ENCODE measurements at regions not wholly inside any gene's neighbourhood (a gene's known extent, or its start where the extent isn't known, plus 50 kb on each side); places are given as distances from the start of the nearest gene placed in this dataset.

- TF ChIP-seq CTCF (IDR thresholded peaks at IDR 0.05) (no peak), POLR2A (IDR thresholded peaks at IDR 0.05) (no peak)
Observed at GRCh38 chr19:29364224-29364726, 151.3 kb upstream of the UQCRFS1 start.
